HEK293 (cell line): ENCODE measurements at regions not wholly inside any gene's neighbourhood (a gene's known extent, or its start where the extent isn't known, plus 50 kb on each side); places are given as distances from the start of the nearest gene placed in this dataset.

ENCODE experiments used
- CTCF ChIP-seq: fragments of 450-650 bp; formaldehyde crosslinking; IDR thresholded peaks from 2 replicates; pipeline ENCODE4 v1.5.1; 2016; ENCODE audit warnings: missing biosample characterization, missing genetic modification characterization
- ELK4 ChIP-seq: IDR thresholded peaks from 2 replicates; pipeline ENCODE4 v1.6.1; 2011; ENCODE audit warnings: mild to moderate bottlenecking, low read depth, low read length, borderline replicate concordance
- FEZF1 ChIP-seq: fragments of 450-650 bp; formaldehyde crosslinking; IDR thresholded peaks from 2 replicates; pipeline ENCODE4 v1.5.1; 2016; ENCODE audit warnings: missing biosample characterization, missing genetic modification characterization
- ZBTB1 ChIP-seq: fragments of 450-650 bp; formaldehyde crosslinking; IDR thresholded peaks from 2 replicates; pipeline ENCODE4 v1.5.1; 2016; ENCODE audit warnings: missing biosample characterization, missing genetic modification characterization
- ZBTB7A ChIP-seq: fragments of 450-650 bp; formaldehyde crosslinking; IDR thresholded peaks from 2 replicates; pipeline ENCODE4 v1.5.1; 2016; ENCODE audit warnings: low read depth, missing biosample characterization, missing genetic modification characterization
- ZNF248 ChIP-seq: fragments of 450-650 bp; formaldehyde crosslinking; IDR thresholded peaks from 2 replicates; pipeline ENCODE4 v1.5.1; 2017; ENCODE audit warnings: missing biosample characterization, missing genetic modification characterization
- ZNF549 ChIP-seq: fragments of 450-650 bp; IDR thresholded peaks from 2 replicates; pipeline ENCODE4 v1.5.1; 2018; ENCODE audit warnings: missing biosample characterization, missing genetic modification characterization, mild to moderate bottlenecking, inconsistent platforms, moderate library complexity
- ZNF670 ChIP-seq: fragments of 450-650 bp; formaldehyde crosslinking; IDR thresholded peaks from 2 replicates; pipeline ENCODE4 v1.5.1; 2016; ENCODE audit warnings: missing biosample characterization, missing genetic modification characterization, low read depth
- ZNF830 ChIP-seq: fragments of 450-650 bp; IDR thresholded peaks from 2 replicates; pipeline ENCODE4 v1.5.0; 2018; ENCODE audit warnings: missing biosample characterization, missing genetic modification characterization, low read depth, mild to moderate bottlenecking, moderate library complexity

GRCh38 chrX:5068550-5068949 is 1160.1 kb downstream of the NLGN4X start:
- TF ChIP-seq FEZF1 (tag by site-specific recombination) (no peak), ZNF549 (tag by site-specific recombination) (no peak), CTCF (tag by site-specific recombination) (no peak), ELK4 (no peak), ZNF248 (no peak), ZNF670 (tag by site-specific recombination) (no peak), ZBTB1 (no peak), ZNF830 (tag by site-specific recombination) (no peak), ZBTB7A (no peak)
